Right ventricle myocardium superior (tissue), 1 donor: ENCODE measurements at regions not wholly inside any gene's neighbourhood (a gene's known extent, or its start where the extent isn't known, plus 50 kb on each side); places are given as distances from the start of the nearest gene placed in this dataset.
"Not testable (repeated sequence)": the region's sequence is repeated elsewhere in the genome, so short reads cannot be mapped to it uniquely, and the experiment has no call there.

Experiments used
- ATAC-seq: fragments of 200-7000 bp; cut with Tn5 transposase; one replicate; pipeline ENCODE4 v1.9.1; 2020; ENCODE audit warnings: mild to moderate bottlenecking; ENCODE audit not compliant: poor library complexity
- DNase-seq: peaks from one replicate; pipeline ENCODE4 v3.0.0-alpha.2; 2020
- intact Hi-C: fragments of 100-400 bp; cut with DNase I; formaldehyde crosslinking; loops from one replicate; pipeline ENCODE4 v1.11.2; 2022
- donor health status: DM: no; HTN: yes; CAD: no; lungs with severe emphysema.

GRCh38 chr1:104592926-104593325 is 843.2 kb downstream of the AMY1C start:
- no peak for ATAC-seq
- intact Hi-C loops: no loop called here
- no peak for DNase-seq

GRCh38 chr1:104593413-104594187 is 843.9 kb downstream of the AMY1C start:
- DNase-seq (no peak), ATAC-seq (no peak)
- intact Hi-C loops: no loop called here

GRCh38 chr1:104617474-104617873 is 867.8 kb downstream of the AMY1C start:
- intact Hi-C loops: no loop called here
- ATAC-seq (no peak), DNase-seq (no peak)

GRCh38 chr1:104621221-104621620 is 871.5 kb downstream of the AMY1C start:
- intact Hi-C loops: no loop called here
- no peak for ATAC-seq
- no peak for DNase-seq

- DNase-seq: no peak
- intact Hi-C loops: no loop called here
- no peak for ATAC-seq
Measured at GRCh38 chr1:104624538-104624937, 874.8 kb downstream of the AMY1C start.

- intact Hi-C loops: no loop called here
Measured at GRCh38 chr1:104629589-104629988, 879.9 kb downstream of the AMY1C start.

GRCh38 chr1:104630567-104631149 is 881.0 kb downstream of the AMY1C start:
- intact Hi-C loops: no loop called here
- no peak for ATAC-seq
- DNase-seq: no peak

More at GRCh38 chr1:104629589-104629988, 879.9 kb downstream of the AMY1C start:
- DNase-seq (no peak), ATAC-seq (no peak)

- DNase-seq (no peak), ATAC-seq (no peak)
- intact Hi-C loops: no loop called here
Measured at GRCh38 chr1:104636581-104636980, 886.9 kb downstream of the AMY1C start.

GRCh38 chr1:104646233-104646632 is 896.5 kb downstream of the AMY1C start:
- no peak for DNase-seq
- no peak for ATAC-seq
- intact Hi-C loops: no loop called here

GRCh38 chr1:104648269-104648691 is 898.6 kb downstream of the AMY1C start:
- DNase-seq (no peak), ATAC-seq (no peak)

GRCh38 chr1:104664374-104664773 is 914.7 kb downstream of the AMY1C start:
- DNase-seq, ATAC-seq, intact Hi-C loops: not testable (repeated sequence)

More at GRCh38 chr1:104648269-104648691, 898.6 kb downstream of the AMY1C start:
- intact Hi-C loops: no loop called here

- intact Hi-C loops: no loop called here
Measured at GRCh38 chr1:104665300-104665699, 915.6 kb downstream of the AMY1C start.

GRCh38 chr1:104671684-104672353 is 922.1 kb downstream of the AMY1C start:
- ATAC-seq (no peak), DNase-seq (no peak)
- intact Hi-C loops: no loop called here

More at GRCh38 chr1:104665300-104665699, 915.6 kb downstream of the AMY1C start:
- no peak for DNase-seq
- ATAC-seq: no peak

GRCh38 chr1:104699433-104699832 is 949.7 kb downstream of the AMY1C start:
- ATAC-seq (no peak), DNase-seq (no peak)
- intact Hi-C loops: no loop called here

GRCh38 chr1:104702731-104703130 is 953.0 kb downstream of the AMY1C start:
- intact Hi-C loops: no loop called here

GRCh38 chr1:104706631-104707147 is 957.0 kb downstream of the AMY1C start:
- ATAC-seq (no peak), DNase-seq (no peak)
- intact Hi-C loops: no loop called here

More at GRCh38 chr1:104702731-104703130, 953.0 kb downstream of the AMY1C start:
- ATAC-seq (no peak), DNase-seq (no peak)

GRCh38 chr1:104718752-104719151 is 969.1 kb downstream of the AMY1C start:
- intact Hi-C loops: no loop called here
- no peak for ATAC-seq
- DNase-seq: no peak

GRCh38 chr1:104720741-104721140 is 971.0 kb downstream of the AMY1C start:
- no peak for DNase-seq
- intact Hi-C loops: no loop called here
- no peak for ATAC-seq

- intact Hi-C loops: no loop called here
- ATAC-seq (no peak), DNase-seq (no peak)
Measured at GRCh38 chr1:104726917-104727316, 977.2 kb downstream of the AMY1C start.
